DMS153 (cell line): ENCODE measurements at regions not wholly inside any gene's neighbourhood (a gene's known extent, or its start where the extent isn't known, plus 50 kb on each side); places are given as distances from the start of the nearest gene placed in this dataset.
"Not testable (repeated sequence)": the region's sequence is repeated elsewhere in the genome, so short reads cannot be mapped to it uniquely, and the experiment has no call there.

ENCODE experiments used
- DNase-seq: peaks from one replicate; lab custom pipeline; 2025; lab: John Stamatoyannopoulos, UW

- DNase-seq, result no peak
These were observed 252.5 kb downstream of the SMAD2 start for GRCh38 chr18:47677952-47678351.

GRCh38 chr18:47669815-47670214 lies 260.6 kb downstream of the SMAD2 start:
- no peak for DNase-seq

- no peak for DNase-seq
These were observed 272.0 kb downstream of the SMAD2 start for GRCh38 chr18:47658498-47658897.

GRCh38 chr18:47654988-47655387 lies 275.5 kb downstream of the SMAD2 start:
- no peak for DNase-seq

GRCh38 chr18:47644896-47645295 lies 285.6 kb downstream of the SMAD2 start:
- DNase-seq, result no peak

GRCh38 chr18:47637551-47637950 lies 292.9 kb downstream of the SMAD2 start:
- not testable (repeated sequence) for DNase-seq

- no peak for DNase-seq
These were observed 295.0 kb downstream of the SMAD2 start for GRCh38 chr18:47635416-47635815.

GRCh38 chr18:47632970-47633635 lies 297.4 kb downstream of the SMAD2 start:
- DNase-seq, result no peak

- no peak for DNase-seq
These were observed 301.6 kb downstream of the SMAD2 start for GRCh38 chr18:47628893-47629292.

- DNase-seq, result no peak
These were observed 302.1 kb downstream of the SMAD2 start for GRCh38 chr18:47628240-47628781.

GRCh38 chr18:47627030-47627429 lies 303.4 kb downstream of the SMAD2 start:
- DNase-seq, result no peak

GRCh38 chr18:47619771-47620448 lies 310.5 kb downstream of the SMAD2 start:
- no peak for DNase-seq

GRCh38 chr18:47618758-47619157 lies 311.7 kb downstream of the SMAD2 start:
- no peak for DNase-seq

- no peak for DNase-seq
These were observed 315.4 kb downstream of the SMAD2 start for GRCh38 chr18:47615043-47615442.

GRCh38 chr18:47613929-47614328 lies 316.5 kb downstream of the SMAD2 start:
- no peak for DNase-seq

- DNase-seq, result no peak
These were observed 318.8 kb downstream of the SMAD2 start for GRCh38 chr18:47611649-47612048.

GRCh38 chr18:47606526-47606925 lies 323.9 kb downstream of the SMAD2 start:
- no peak for DNase-seq

GRCh38 chr18:47605093-47605492 lies 325.4 kb downstream of the SMAD2 start:
- no peak for DNase-seq

GRCh38 chr18:47604021-47604420 lies 326.4 kb downstream of the SMAD2 start:
- DNase-seq, result no peak

- DNase-seq, result no peak
These were observed 327.3 kb downstream of the SMAD2 start for GRCh38 chr18:47603158-47603557.

- DNase-seq, result no peak
These were observed 328.1 kb downstream of the SMAD2 start for GRCh38 chr18:47602273-47602897.

GRCh38 chr18:47601581-47602272 lies 328.7 kb downstream of the SMAD2 start:
- DNase-seq, result no peak
